Mammary epithelial cell (primary cell): ENCODE measurements at regions not wholly inside any gene's neighbourhood (a gene's known extent, or its start where the extent isn't known, plus 50 kb on each side); places are given as distances from the start of the nearest gene placed in this dataset.

Experiments
- CTCF ChIP-seq, 2 donors: IDR thresholded peaks in 1 of 2; conservative IDR thresholded peaks in 1 of 2; 2 replicates each; pipeline ENCODE4 v1.5.1; 2011 to 2012; ENCODE audit warnings: inconsistent platforms in 2 of 2, low read length in 2 of 2, mild to moderate bottlenecking in 2 of 2, control low read depth in 1 of 2, low read depth in 1 of 2; ENCODE audit not compliant: insufficient read depth in 1 of 2; ENCODE audit errors: extremely low read depth in 1 of 2
- EZH2 ChIP-seq: IDR thresholded peaks from 2 replicates; pipeline ENCODE4 v1.6.1; 2012; ENCODE audit warnings: low read length, inconsistent platforms, borderline replicate concordance

GRCh38 chr11:93940395-93940794 lies 80.8 kb upstream of the HEPHL1 start:
- TF ChIP-seq CTCF (conservative IDR thresholded peaks at IDR 0.05 in 1 of 2, IDR thresholded peaks at IDR 0.05 in 1 of 2; ENCODE audit: extremely low read depth in 1 of 2, insufficient read depth in 1 of 2, low read depth in 1 of 2, low read length in 2 of 2) (no peak), EZH2 (no peak)
